GM21529 (cell line): ENCODE measurements at regions not wholly inside any gene's neighbourhood (a gene's known extent, or its start where the extent isn't known, plus 50 kb on each side); places are given as distances from the start of the nearest gene placed in this dataset.
"Not testable (repeated sequence)": the region's sequence is repeated elsewhere in the genome, so short reads cannot be mapped to it uniquely, and the experiment has no call there.

Experiments used
- ATAC-seq: cut with Tn5 transposase; IDR thresholded peaks from one replicate; pipeline ENCODE4 v1.9.1; 2021; ENCODE audit not compliant: unreplicated experiment

- peak; percentile 55 for ATAC-seq
Measured at GRCh38 chr15:92803852-92804609, 96.1 kb upstream of the CHD2 start.

- not testable (repeated sequence) for ATAC-seq
Measured at GRCh38 chr15:92804610-92804936, 95.6 kb upstream of the CHD2 start.

GRCh38 chr15:92805080-92805690, 94.9 kb upstream of the CHD2 start:
- ATAC-seq = no peak

GRCh38 chr15:92806171-92806570, 94.0 kb upstream of the CHD2 start:
- not testable (repeated sequence) for ATAC-seq

- ATAC-seq = no peak
Measured at GRCh38 chr15:92806763-92807162, 93.4 kb upstream of the CHD2 start.

GRCh38 chr15:92807971-92808571, 92.1 kb upstream of the CHD2 start:
- ATAC-seq = no peak

- peak; percentile 23 for ATAC-seq
Measured at GRCh38 chr15:92808598-92809063, 91.5 kb upstream of the CHD2 start.

- peak; percentile 80 for ATAC-seq
Measured at GRCh38 chr15:92809064-92809879, 90.9 kb upstream of the CHD2 start.

GRCh38 chr15:92809880-92810361, 90.2 kb upstream of the CHD2 start:
- ATAC-seq = no peak

- ATAC-seq = no peak
Measured at GRCh38 chr15:92810418-92811138, 89.5 kb upstream of the CHD2 start.

- ATAC-seq = no peak
Measured at GRCh38 chr15:92811148-92811913, 88.8 kb upstream of the CHD2 start.

- ATAC-seq = no peak
Measured at GRCh38 chr15:92812271-92812670, 87.9 kb upstream of the CHD2 start.

GRCh38 chr15:92813485-92813884, 86.6 kb upstream of the CHD2 start:
- ATAC-seq = no peak

GRCh38 chr15:92817339-92817886, 82.7 kb upstream of the CHD2 start:
- no peak for ATAC-seq

GRCh38 chr15:92818651-92819277, 81.4 kb upstream of the CHD2 start:
- ATAC-seq = no peak

- no peak for ATAC-seq
Measured at GRCh38 chr15:92819278-92820235, 80.6 kb upstream of the CHD2 start.

GRCh38 chr15:92820236-92821021, 79.7 kb upstream of the CHD2 start:
- ATAC-seq = peak; percentile 90
